HAP-1 (cell line): ENCODE measurements at regions not wholly inside any gene's neighbourhood (a gene's known extent, or its start where the extent isn't known, plus 50 kb on each side); places are given as distances from the start of the nearest gene placed in this dataset.

ENCODE experiments used
- DNase-seq, 2 experiments: peaks; one replicate each; pipeline ENCODE4 v3.0.0-alpha.2; 2016 to 2020; ENCODE audit warnings: low spot score in 2 of 2
- H3K27me3 ChIP-seq: fragments of 250-450 bp; sonication (Bioruptor Pico); 2 replicates; pipeline ENCODE4 v1.5.1; 2020; ENCODE audit warnings: low read depth, mild to moderate bottlenecking, moderate library complexity
- H3K36me3 ChIP-seq: fragments of 250-450 bp; sonication (Bioruptor Pico); replicated peaks from 2 replicates; pipeline ENCODE4 v1.5.1; 2020; ENCODE audit warnings: mild to moderate bottlenecking
- H3K4me1 ChIP-seq: fragments of 250-450 bp; sonication (Bioruptor Pico); 2 replicates; pipeline ENCODE4 v1.5.1; 2020; ENCODE audit warnings: mild to moderate bottlenecking
- H3K4me3 ChIP-seq: fragments of 250-450 bp; sonication (Bioruptor Pico); 2 replicates; pipeline ENCODE4 v1.5.1; 2020; ENCODE audit warnings: mild to moderate bottlenecking, moderate library complexity
- H3K9me3 ChIP-seq: fragments of 250-450 bp; sonication (Bioruptor Pico); 2 replicates; pipeline ENCODE4 v1.5.1; 2020; ENCODE audit warnings: mild to moderate bottlenecking, moderate library complexity
- in situ Hi-C: fragments of 300-500 bp; cut with MboI; formaldehyde crosslinking; loops from 3 replicates; pipeline ENCODE4 v1.14.3; 2020; ENCODE audit warnings: low sequenced_read_pairs, inconsistent platforms, mixed read lengths

DNA sequence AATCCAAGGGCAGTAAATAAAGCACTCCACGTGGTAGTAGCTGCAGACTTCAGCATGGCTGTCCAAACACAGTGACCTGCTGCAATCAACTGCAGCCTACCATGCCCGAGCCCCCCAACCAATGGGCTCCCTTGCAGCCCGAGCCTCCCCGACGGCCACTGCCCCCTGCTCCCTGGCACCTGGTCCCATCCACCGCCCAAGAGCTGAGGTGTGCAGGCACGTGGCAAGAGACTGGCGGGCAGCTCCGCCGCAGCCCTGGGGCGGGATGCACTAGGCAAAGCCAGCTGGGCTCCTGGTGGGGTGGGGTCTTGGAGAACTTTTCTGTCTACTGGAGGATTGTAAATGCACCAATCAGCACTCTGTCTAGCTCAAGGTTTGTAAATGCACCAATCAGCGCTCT lies 57.6 kb upstream of the RGS2 start:
- H3K4me3 ChIP-seq: no peak overlapping the region
- DNase-seq: no peak
- H3K27me3 ChIP-seq: no peaks in the 10 kb centered on the region
- peaks cover 8% of the 10 kb centered on the region for H3K4me1 ChIP-seq
- H3K36me3 ChIP-seq: no peaks in the 10 kb centered on the region
- H3K9me3 ChIP-seq: no peaks in the 10 kb centered on the region
- in situ Hi-C loops: no loop called here

DNA sequence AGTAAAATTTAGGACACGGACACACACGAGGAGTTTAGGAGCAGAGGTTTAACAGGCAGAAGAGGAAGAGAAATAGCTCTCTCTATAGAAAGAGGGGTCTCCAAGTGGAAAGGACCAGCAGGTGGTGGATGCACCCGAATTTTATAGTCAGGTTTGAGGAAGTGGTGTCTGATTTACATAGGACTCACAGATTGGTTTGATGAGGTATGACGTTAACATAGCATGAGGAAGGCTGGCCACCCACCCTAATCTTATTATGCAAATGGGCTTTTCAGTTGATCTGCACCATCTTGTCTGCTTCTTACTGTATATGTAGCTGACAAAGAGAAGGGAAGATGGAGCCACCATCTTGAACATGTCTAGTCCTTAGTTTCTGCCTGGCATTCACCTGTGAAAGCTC lies 52.5 kb upstream of the RGS2 start:
- Histone ChIP-seq H3K4me1 (no peaks in the 10 kb centered on the region; the same call in 1 of the 2 replicates), H3K36me3 (no peaks in the 10 kb centered on the region), H3K27me3 (no peaks in the 10 kb centered on the region), H3K4me3 (no peak overlapping the region), H3K9me3 (no peaks in the 10 kb centered on the region)
- DNase-seq: no peak
- in situ Hi-C loops: no loop called here

DNA sequence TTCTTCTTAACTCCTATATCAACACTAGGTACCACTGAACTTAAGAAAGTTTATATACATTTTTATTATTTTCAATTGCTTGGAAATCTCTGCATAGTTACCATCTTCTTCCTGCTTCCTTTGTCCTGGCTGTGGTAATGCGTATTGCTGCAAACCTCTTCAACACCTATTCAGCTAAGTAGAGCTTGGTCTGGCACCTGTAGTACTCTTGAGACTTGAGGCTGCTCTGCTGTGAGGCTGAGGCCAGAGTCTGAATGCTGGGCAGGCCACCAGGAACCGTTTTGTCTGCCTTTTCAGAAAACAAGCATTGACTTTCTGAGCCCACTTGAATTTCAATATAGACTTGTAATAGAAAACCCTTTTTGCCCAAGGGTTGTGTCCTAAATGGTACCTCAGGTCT lies 52.0 kb upstream of the RGS2 start:
- H3K9me3 ChIP-seq: no peaks in the 10 kb centered on the region
- H3K4me1 ChIP-seq: no peaks in the 10 kb centered on the region; the same call in 1 of the 2 replicates
- in situ Hi-C loops: no loop called here
- no peaks in the 10 kb centered on the region for H3K36me3 ChIP-seq
- no peaks in the 10 kb centered on the region for H3K27me3 ChIP-seq
- H3K4me3 ChIP-seq: no peak overlapping the region
- no peak for DNase-seq

DNA sequence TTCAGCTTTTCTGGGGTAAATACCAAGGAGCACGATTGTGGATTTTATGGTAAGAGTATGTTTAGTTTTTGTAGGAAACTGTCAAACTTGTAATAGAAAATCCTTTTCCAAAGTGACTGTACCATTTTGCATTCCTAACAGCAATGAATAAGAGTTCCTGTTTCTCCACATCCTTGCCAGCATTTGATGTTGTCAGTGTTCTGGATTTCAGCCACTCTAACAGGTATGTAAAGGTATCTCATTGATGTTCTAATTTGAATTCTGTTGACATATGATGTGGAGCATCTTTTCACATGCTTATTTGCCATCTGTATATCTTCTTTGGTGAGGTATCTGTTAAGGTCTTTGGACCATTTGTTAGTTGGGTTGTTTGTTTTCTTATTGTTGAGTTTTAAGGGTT lies 50.3 kb upstream of the RGS2 start:
- no peak overlapping the region for H3K4me3 ChIP-seq
- in situ Hi-C loops: no loop called here
- no peaks in the 10 kb centered on the region; the same call in 1 of the 2 replicates for H3K4me1 ChIP-seq
- H3K27me3 ChIP-seq: no peaks in the 10 kb centered on the region
- no peak for DNase-seq
- H3K36me3 ChIP-seq: no peaks in the 10 kb centered on the region
- H3K9me3 ChIP-seq: no peaks in the 10 kb centered on the region
